ENCODE measurements at regions not wholly inside any gene's neighbourhood (a gene's known extent, or its start where the extent isn't known, plus 50 kb on each side); places are given as distances from the start of the nearest gene placed in this dataset.
A peak's percentile ranks its signal among the peaks of the same experiment; 100 is the strongest.
"Not testable (repeated sequence)": the region's sequence is repeated elsewhere in the genome, so short reads cannot be mapped to it uniquely, and the experiment has no call there.

DNA sequence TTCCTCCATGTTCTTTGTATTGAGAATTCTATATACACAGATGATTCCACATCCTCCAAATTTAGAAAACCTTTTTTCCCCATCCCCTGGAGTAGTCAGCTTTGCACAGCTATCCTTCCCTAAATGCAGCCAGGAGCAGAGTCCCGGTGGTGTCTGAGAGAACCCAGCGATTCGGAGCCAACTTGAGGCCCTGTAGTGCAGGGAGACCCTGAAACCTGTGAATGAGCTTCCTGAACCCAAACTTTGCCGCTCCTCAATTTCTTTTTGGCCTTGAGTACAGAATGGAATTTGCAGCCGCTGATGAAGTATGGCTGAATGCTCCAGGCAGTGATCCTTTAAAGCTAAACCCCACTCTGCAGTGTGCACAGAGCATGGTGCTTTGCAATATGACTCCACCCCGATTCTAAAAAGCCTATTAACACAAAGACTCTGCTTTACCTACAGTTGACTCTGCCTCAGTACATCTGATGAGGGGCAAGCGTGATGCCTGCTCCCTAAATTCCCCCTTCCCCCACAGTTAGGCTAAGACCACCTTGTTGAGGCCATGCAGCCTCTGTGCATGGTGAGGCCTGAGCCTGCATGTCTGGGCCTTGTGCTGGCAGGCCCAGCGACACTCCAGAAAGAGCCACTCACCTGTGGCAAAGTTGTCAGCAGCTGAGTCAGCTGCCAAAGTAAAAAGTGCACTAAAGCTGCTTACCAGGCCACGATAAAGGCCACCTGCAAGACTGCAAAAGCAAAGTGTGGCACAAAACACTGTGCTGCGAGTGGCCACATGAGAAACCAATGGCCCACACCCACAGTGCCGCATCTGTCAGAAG lies 82.1 kb downstream of the PLEKHG1 start:
- DNase-seq (ENCODE audit: low read depth in 2 of 3, low spot score in 2 of 3) = no peak

- peak in 2 of 3 donors; percentile 56 to 67 for DNase-seq (ENCODE audit: low read depth in 2 of 3, low spot score in 2 of 3)
Measured at GRCh38 chr6:150683320-150683719, 83.6 kb downstream of the PLEKHG1 start.

DNA sequence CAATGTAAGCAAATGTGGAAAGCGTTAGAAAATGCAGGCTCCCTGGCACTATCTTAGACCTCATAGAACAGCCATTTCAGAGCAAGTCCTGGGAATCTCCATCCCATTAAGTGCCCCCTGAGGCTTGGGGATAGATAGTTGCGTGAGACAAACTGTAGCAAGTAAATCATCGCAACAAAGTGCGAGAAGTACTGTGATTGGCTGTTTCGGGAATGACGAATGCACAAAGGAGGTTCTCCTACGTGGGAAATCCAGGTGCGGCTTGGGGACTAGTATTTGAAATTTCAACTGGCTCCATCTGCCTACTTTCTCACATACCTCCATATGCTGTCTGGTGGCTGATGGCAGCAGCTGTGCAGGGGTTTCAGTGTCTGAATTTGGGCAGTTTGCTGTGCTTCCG lies 84.5 kb downstream of the PLEKHG1 start:
- no peak for DNase-seq (ENCODE audit: low read depth in 2 of 3, low spot score in 2 of 3)

DNA sequence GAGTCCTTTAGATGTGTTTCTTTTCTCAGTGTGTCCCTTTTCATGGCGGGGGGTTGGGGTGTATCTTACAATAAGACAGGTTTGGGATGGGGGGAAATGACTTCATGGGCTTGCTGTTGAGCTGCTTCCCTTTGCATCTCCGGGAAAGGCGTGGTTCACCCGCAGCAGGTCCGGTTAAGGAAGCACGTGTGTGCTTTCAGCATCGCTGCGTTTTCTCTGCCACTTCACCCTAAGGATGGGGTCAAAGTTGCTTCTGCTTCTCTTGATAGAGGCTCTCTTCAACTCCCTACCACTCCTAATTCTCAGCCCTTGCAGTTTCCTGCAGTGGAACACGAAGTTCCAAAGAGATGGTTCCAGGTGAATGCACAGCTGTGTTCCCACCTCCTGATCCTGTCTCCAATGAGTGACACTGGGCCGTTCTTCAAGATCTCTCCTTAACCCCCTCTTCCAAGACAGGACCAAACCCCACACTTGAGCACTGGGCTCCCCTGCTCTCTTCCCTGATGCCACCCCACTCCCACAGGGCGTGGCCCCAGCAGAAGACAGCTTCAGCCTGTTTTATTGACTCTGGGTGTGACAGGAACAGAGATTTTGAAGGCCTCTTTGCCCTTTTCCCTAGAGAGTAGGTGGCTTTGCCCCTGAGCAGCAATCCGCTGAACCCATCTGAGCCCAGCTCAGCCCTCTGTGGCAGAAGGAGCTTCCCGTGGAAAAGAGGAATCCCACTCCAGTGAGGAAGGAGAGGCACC lies 85.2 kb downstream of the PLEKHG1 start:
- DNase-seq (ENCODE audit: low read depth in 2 of 3, low spot score in 2 of 3) = peak in 1 of 3 donors; percentile 34

GRCh38 chr6:150685860-150686259 lies 86.2 kb downstream of the PLEKHG1 start:
- peak in 1 of 3 donors; percentile 52 for DNase-seq (ENCODE audit: low read depth in 2 of 3, low spot score in 2 of 3)

DNA sequence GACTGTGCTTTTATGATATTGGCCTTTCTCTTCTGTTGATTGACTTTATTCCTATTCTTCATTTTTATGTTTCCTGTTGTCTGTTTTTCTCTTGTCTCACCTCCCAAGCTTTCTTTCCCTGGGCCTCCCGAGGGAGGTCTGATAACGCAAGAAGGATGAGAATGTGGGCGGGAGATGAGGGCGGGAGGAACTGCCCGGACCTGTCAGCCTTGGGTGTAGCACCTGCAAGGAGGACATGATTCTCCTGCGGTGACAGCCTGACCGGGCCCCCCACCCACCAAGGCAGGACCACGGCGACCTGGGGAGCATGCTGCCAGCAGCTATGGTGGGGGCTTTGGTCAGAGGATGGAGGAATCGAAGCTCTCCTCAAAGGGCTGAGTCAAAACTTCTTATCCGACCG lies 86.9 kb downstream of the PLEKHG1 start:
- DNase-seq (ENCODE audit: low read depth in 2 of 3, low spot score in 2 of 3) = no peak

DNA sequence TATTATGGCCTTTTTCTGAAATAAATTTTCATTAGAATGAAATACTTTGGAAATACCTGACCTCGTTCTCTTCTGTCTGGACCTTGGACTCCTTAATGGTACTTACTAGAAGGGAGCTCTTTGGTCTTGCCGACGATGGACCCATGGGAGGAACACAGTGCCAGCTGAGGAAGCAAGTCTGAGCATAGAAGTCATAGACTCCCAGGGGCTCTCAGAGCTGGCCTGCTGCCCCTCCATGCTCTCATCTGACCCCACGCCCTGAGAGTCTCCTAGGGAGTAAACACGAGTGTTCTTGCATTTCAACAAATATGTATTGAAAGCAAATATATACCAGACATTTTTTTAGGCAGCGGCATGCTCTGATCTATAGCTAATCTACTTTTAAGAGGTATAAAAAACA lies 87.8 kb downstream of the PLEKHG1 start:
- DNase-seq (ENCODE audit: low read depth in 2 of 3, low spot score in 2 of 3) = no peak

DNA sequence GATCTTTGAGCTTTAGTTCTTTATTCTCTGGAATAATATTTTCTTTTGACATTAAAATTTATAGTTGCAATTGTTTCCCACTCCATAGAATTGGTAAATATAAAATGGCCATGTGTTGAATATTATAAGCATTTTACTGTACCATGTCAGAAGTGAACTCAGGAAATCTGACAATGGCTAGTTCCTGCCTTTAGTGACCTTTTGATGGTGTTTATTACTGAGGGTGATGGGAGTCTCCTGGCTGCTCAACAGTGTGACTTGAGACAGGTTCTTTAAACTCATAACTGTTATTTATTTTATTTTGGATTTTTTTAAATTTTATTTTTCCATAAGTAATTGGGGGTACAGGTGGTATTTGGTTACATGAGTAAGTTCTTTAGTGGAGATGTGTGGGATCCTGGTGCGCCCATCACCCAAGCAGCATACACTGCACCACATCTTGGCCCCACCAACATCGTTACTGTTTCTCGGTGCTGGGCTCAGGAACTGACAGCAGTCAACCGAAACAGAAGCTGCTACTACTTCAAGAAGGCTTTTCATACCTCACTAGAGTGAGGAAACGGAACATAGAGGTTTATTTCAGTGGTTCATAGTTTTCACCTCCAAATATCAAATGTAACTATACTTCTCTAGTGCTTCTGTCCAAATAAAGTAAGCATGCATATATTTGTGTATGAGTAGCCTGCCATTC lies 90.4 kb downstream of the PLEKHG1 start:
- DNase-seq (ENCODE audit: low read depth in 2 of 3, low spot score in 2 of 3) = no peak

DNA sequence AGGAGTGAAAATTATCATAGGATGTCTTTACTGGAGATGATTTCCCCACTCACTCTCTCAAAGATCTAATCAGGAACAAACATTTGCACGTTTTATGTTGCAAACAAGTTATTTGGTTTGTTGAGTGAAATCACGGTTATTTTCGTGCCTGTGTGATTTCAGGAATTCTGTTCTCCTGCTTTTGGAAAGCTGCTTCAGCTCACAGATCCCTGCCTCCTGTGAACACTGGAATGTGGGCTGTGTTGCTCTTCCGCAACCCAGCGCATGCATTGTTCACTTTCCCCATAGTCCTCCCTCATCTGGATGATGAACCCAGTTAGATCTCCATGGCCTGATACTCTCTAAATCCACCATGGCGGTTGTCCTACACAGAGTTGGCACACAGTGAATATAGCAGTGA lies 91.0 kb downstream of the PLEKHG1 start:
- no peak for DNase-seq (ENCODE audit: low read depth in 2 of 3, low spot score in 2 of 3)

DNA sequence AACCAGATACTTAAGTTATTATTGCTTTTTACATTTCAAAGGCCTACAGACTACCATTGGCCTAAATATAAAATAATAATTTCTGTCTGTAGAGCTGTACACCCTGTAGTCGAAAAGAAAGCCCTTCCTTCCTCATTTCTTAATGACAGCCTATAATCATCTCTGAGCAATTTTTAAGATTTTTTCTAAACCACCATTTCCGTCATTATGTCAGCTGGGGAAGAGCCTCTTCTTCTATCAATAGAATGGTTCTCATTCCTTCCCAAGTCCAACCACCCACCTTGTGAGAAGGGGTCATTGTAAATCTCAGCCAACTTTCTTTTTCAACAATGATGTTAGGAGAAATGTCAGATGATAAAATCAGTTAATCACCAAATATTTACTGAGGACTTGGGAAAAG lies 91.8 kb downstream of the PLEKHG1 start:
- DNase-seq (ENCODE audit: low read depth in 2 of 3, low spot score in 2 of 3) = peak in 1 of 3 donors; percentile 63

GRCh38 chr6:150692604-150693003 lies 92.9 kb downstream of the PLEKHG1 start:
- DNase-seq (ENCODE audit: low read depth in 2 of 3, low spot score in 2 of 3) = no peak

- peak in 1 of 3 donors; percentile 27 for DNase-seq (ENCODE audit: low read depth in 2 of 3, low spot score in 2 of 3)
Measured at GRCh38 chr6:150694889-150695288, 95.2 kb downstream of the PLEKHG1 start.

DNA sequence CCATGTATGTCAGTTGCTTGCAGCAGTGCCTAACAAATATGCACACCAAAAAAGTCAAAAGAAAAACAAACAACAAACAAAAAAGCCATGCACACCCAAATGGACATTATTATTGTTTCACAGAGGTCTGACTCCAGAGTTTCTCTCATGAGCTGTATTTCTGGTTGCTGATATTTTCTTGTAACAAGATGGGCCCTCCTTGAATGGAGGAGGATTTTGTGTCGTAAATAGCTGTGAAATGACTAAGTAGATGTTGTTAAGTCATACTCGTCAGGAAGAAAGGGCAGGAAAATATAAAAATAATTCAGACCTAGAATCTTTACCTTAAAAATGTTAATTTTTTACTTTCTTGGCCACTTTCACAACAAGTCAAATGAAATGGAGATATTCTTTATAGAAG lies 96.0 kb downstream of the PLEKHG1 start:
- DNase-seq (ENCODE audit: low read depth in 2 of 3, low spot score in 2 of 3) = no peak

GRCh38 chr6:150696190-150696589 lies 96.5 kb downstream of the PLEKHG1 start:
- no peak for DNase-seq (ENCODE audit: low read depth in 2 of 3, low spot score in 2 of 3)

DNA sequence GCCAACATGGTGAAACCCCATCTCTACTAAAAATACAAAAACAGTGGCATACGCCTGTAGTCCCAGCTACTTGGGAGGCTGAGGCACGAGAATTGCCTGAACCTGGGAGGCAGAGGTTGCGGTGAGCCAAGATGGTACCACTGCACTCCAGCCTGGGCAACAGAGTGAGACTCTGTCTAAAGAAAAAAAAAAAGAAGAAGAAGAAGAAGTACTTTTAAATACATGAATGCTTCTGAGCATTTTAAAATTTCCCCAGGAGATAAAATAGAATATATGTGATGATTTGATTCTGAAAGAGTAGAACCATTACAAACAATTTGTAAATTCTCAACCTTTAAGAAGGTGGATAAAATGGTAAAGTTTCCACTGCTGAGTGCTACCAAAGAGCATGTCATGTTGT lies 97.2 kb downstream of the PLEKHG1 start:
- DNase-seq (ENCODE audit: low read depth in 2 of 3, low spot score in 2 of 3) = not testable (repeated sequence)

- no peak for DNase-seq (ENCODE audit: low read depth in 2 of 3, low spot score in 2 of 3)
Measured at GRCh38 chr6:150697515-150697914, 97.8 kb downstream of the PLEKHG1 start.

DNA sequence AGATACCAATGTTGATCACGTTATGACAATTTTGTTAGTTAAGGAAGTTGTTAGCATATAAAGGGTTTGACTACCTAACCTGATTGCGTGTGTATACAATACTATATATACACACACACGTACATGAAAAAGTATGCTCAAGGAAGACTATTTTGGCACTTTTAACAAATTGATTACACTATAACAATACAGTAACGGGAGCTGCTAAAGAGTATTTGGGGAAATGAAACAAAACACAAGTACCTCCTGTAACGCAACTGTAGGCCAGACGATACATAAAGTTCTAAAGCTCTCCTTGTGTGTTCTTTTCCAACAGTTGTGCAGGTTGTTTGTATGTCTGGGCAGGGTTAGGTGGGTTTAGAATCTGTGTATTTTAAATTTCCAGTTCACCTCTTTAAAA lies 98.7 kb downstream of the PLEKHG1 start:
- no peak for DNase-seq (ENCODE audit: low read depth in 2 of 3, low spot score in 2 of 3)

- peak in 1 of 3 donors; percentile 77 for DNase-seq (ENCODE audit: low read depth in 2 of 3, low spot score in 2 of 3)
Measured at GRCh38 chr6:150702675-150703074, 103.0 kb downstream of the PLEKHG1 start.

- DNase-seq (ENCODE audit: low read depth in 2 of 3, low spot score in 2 of 3) = no peak
Measured at GRCh38 chr6:150704447-150705192, 104.9 kb downstream of the PLEKHG1 start.

- no peak for DNase-seq (ENCODE audit: low read depth in 2 of 3, low spot score in 2 of 3)
Measured at GRCh38 chr6:150705392-150705791, 105.7 kb downstream of the PLEKHG1 start.

- DNase-seq (ENCODE audit: low read depth in 2 of 3, low spot score in 2 of 3) = no peak
Measured at GRCh38 chr6:150710236-150710635, 110.6 kb downstream of the PLEKHG1 start.
